22Rv1 (cell line): ENCODE measurements at regions not wholly inside any gene's neighbourhood (a gene's known extent, or its start where the extent isn't known, plus 50 kb on each side); places are given as distances from the start of the nearest gene placed in this dataset.

ENCODE experiments used
- CTCF ChIP-seq: fragments of 450-650 bp; IDR thresholded peaks from 2 replicates; pipeline ENCODE4 v1.5.1; 2017; ENCODE audit warnings: mild to moderate bottlenecking
- ZFX ChIP-seq: fragments of 450-650 bp; IDR thresholded peaks from 2 replicates; pipeline ENCODE4 v1.6.1; 2017; ENCODE audit warnings: antibody characterized with exemption, borderline replicate concordance

GRCh38 chr5:153367466-153367865 is 123.0 kb upstream of the GRIA1 start:
- TF ChIP-seq CTCF (no peak), ZFX (no peak)
